Endothelial cell of umbilical vein (primary cell): ENCODE measurements at regions not wholly inside any gene's neighbourhood (a gene's known extent, or its start where the extent isn't known, plus 50 kb on each side); places are given as distances from the start of the nearest gene placed in this dataset.

Source experiments
- BruUV-seq: library from RNA; stranded (reverse); fragments of 400-500 nt; replicated peaks from 2 replicates; lab custom pipeline; 2021; lab: Mats Ljungman, UMichigan
- CTCF ChIA-PET: fragments of 300-600, 350-600 bp; sonication (Branson Sonifier 250); formaldehyde crosslinking; loops from one replicate; lab custom pipeline; 2021; ENCODE audit warnings: antibody characterized with exemption, inconsistent platforms; lab: Charles Lee
- POLR2A ChIA-PET: fragments of 300-600, 350-600 bp; sonication (Branson Sonifier 250); formaldehyde crosslinking; loops from one replicate; lab custom pipeline; 2021; ENCODE audit warnings: antibody characterized with exemption, inconsistent platforms; lab: Charles Lee
- DNase-seq: peaks from one replicate; pipeline ENCODE4 v3.0.0-alpha.2; 2011; ENCODE audit warnings: low read depth, low spot score
- FAIRE-seq: peaks from 2 replicates; lab custom pipeline; 2011; peaks lifted over from hg19 to GRCh38; lab: Jason Lieb, UNC
- H2AFZ ChIP-seq: 2 replicates; pipeline ENCODE4 v1.6.0; 2012; ENCODE audit warnings: low read depth, low read length, control low read depth, inconsistent platforms
- H3K27ac ChIP-seq: 2 replicates; pipeline ENCODE4 v1.5.1; 2011; ENCODE audit warnings: low read depth, mild to moderate bottlenecking, control low read depth, low read length, moderate library complexity; ENCODE audit not compliant: insufficient read depth
- H3K27me3 ChIP-seq, 2 experiments: 2 replicates each; pipeline versions ENCODE4 v1.6.0 to v1.6.1; 2011; ENCODE audit warnings: low read length in 2 of 2, mixed read lengths in 1 of 2; ENCODE audit not compliant: control insufficient read depth in 2 of 2, insufficient read depth in 2 of 2
- H3K36me3 ChIP-seq, 2 experiments: 2 replicates in 1 of 2; 3 replicates in 1 of 2; pipeline ENCODE4 v1.5.1; 2011; ENCODE audit warnings: low read length in 2 of 2, mild to moderate bottlenecking in 1 of 2, moderate library complexity in 1 of 2; ENCODE audit not compliant: control insufficient read depth in 2 of 2, insufficient read depth in 2 of 2; ENCODE audit errors: extremely low read depth in 1 of 2
- H3K4me1 ChIP-seq: 3 replicates; pipeline ENCODE4 v1.5.1; 2011; ENCODE audit warnings: mild to moderate bottlenecking, low read length; ENCODE audit not compliant: control insufficient read depth, insufficient read depth; ENCODE audit errors: extremely low read depth
- H3K4me2 ChIP-seq: 2 replicates; pipeline ENCODE4 v1.6.1; 2011; ENCODE audit warnings: low read length, control low read depth, mixed read lengths; ENCODE audit not compliant: insufficient read depth
- H3K4me3 ChIP-seq, 3 experiments: fragments of 200-600 bp in 1 of 3; sonication (generic), shearing (Covaris generic) in 1 of 3; replicated peaks in 1 of 3; 2 replicates each; pipeline ENCODE4 v1.5.1; 2011 to 2016; ENCODE audit warnings: control low read depth in 3 of 3, low read length in 3 of 3, mild to moderate bottlenecking in 2 of 3, inconsistent platforms in 1 of 3, low read depth in 1 of 3, moderate library complexity in 1 of 3; ENCODE audit not compliant: insufficient read depth in 1 of 3
- H3K79me2 ChIP-seq: 2 replicates; pipeline ENCODE4 v1.6.0; 2012; ENCODE audit warnings: low read length, inconsistent platforms; ENCODE audit not compliant: control insufficient read depth, insufficient read depth
- H3K9ac ChIP-seq: replicated peaks from 2 replicates; pipeline ENCODE3; 2011; ENCODE audit warnings: low read length, control low read depth; ENCODE audit not compliant: insufficient read depth; ENCODE audit errors: extremely low read depth
- H3K9me1 ChIP-seq: replicated peaks from 3 replicates; pipeline ENCODE4 v1.6.0; 2011; ENCODE audit warnings: mild to moderate bottlenecking, low read length; ENCODE audit not compliant: control insufficient read depth, insufficient read depth; ENCODE audit errors: extremely low read depth
- H3K9me3 ChIP-seq: replicated peaks from 2 replicates; pipeline ENCODE4 v1.5.1; 2012; ENCODE audit warnings: low read length, inconsistent platforms; ENCODE audit not compliant: control insufficient read depth, insufficient read depth
- H4K20me1 ChIP-seq: replicated peaks from 2 replicates; pipeline ENCODE3; 2011; ENCODE audit warnings: mild to moderate bottlenecking, low read length; ENCODE audit not compliant: control insufficient read depth, insufficient read depth; ENCODE audit errors: extremely low read depth
- CTCF ChIP-seq, 2 donors: IDR thresholded peaks; 1 replicate in 1 of 2; 2 replicates in 1 of 2; pipeline ENCODE4 v1.5.1; 2011; ENCODE audit warnings: low read length in 2 of 2, mild to moderate bottlenecking in 2 of 2, moderate library complexity in 2 of 2, control low read depth in 1 of 2, inconsistent platforms in 1 of 2, low read depth in 1 of 2; ENCODE audit not compliant: insufficient read depth in 1 of 2; ENCODE audit errors: extremely low read depth in 1 of 2
- EZH2 ChIP-seq: IDR thresholded peaks from 2 replicates; pipeline ENCODE4 v1.6.1; 2012; ENCODE audit warnings: borderline replicate concordance, low read depth, mild to moderate bottlenecking, moderate library complexity, low read length, inconsistent platforms; ENCODE audit not compliant: severe bottlenecking
- FOS ChIP-seq: IDR thresholded peaks from 2 replicates; pipeline ENCODE4 v1.6.1; 2011; ENCODE audit warnings: mild to moderate bottlenecking, low read length, moderate library complexity, borderline replicate concordance; ENCODE audit not compliant: insufficient read depth
- GATA2 ChIP-seq: IDR thresholded peaks from 2 replicates; pipeline ENCODE4 v1.7.0; 2011; ENCODE audit warnings: low read depth, mild to moderate bottlenecking, moderate library complexity, mixed read lengths, low read length; ENCODE audit not compliant: insufficient read length, insufficient read depth
- JUN ChIP-seq: IDR thresholded peaks from 2 replicates; pipeline ENCODE4 v1.6.1; 2011; ENCODE audit warnings: borderline replicate concordance, low read depth; ENCODE audit not compliant: insufficient read length, insufficient read depth
- MAX ChIP-seq: IDR thresholded peaks from 2 replicates; pipeline ENCODE4 v1.6.1; 2011; ENCODE audit not compliant: insufficient read depth, insufficient read length
- MYC ChIP-seq: IDR thresholded peaks from one replicate; pipeline ENCODE4 v1.6.1; 2011; ENCODE audit warnings: mild to moderate bottlenecking, low read depth, low read length
- POLR2A ChIP-seq: IDR thresholded peaks from 2 replicates; pipeline ENCODE4 v1.6.1; 2012; ENCODE audit warnings: low read depth, mild to moderate bottlenecking, control low read depth, low read length
- POLR2AphosphoS5 ChIP-seq: IDR thresholded peaks from 2 replicates; pipeline ENCODE4 v1.6.1; 2012; ENCODE audit warnings: low read depth, mild to moderate bottlenecking, control low read depth, low read length, moderate library complexity; ENCODE audit not compliant: insufficient read depth
- dilution Hi-C: fragments of 300-500 bp; cut with MboI; formaldehyde crosslinking; loops from one replicate; pipeline ENCODE4 v1.15.0; 2019; ENCODE audit warnings: low sequenced_read_pairs; ENCODE audit not compliant: extremely low pct_ligation_motif_present
- intact Hi-C: fragments of 100-400 bp; cut with micrococcal nuclease; formaldehyde crosslinking; loops from one replicate; pipeline ENCODE4 v1.10.0; 2022

- no TSS peak for BruUV-seq
- POLR2A ChIA-PET = no interaction called here
- H3K27me3 ChIP-seq = no peaks in the 10 kb centered on the region
- H3K4me1 ChIP-seq = no peaks in the 10 kb centered on the region
- H3K79me2 ChIP-seq = no peaks in the 10 kb centered on the region
- H3K27ac ChIP-seq = no peak overlapping the region
- intact Hi-C loops (no loop called here), dilution Hi-C loops (no loop called here)
- DNase-seq = no peak
- H3K36me3 ChIP-seq = no peaks in the 10 kb centered on the region
- no peak for FAIRE-seq
- no peak for TF ChIP-seq FOS
- TF ChIP-seq POLR2A = no peak
- no peak for TF ChIP-seq POLR2AphosphoS5
- no peak for TF ChIP-seq JUN
- no peak for TF ChIP-seq MAX
- no peak for TF ChIP-seq MYC
- H2AFZ ChIP-seq = no peak overlapping the region
- H4K20me1 ChIP-seq = no peaks in the 10 kb centered on the region
- H3K9me1 ChIP-seq = no peaks in the 10 kb centered on the region
- H3K9me3 ChIP-seq = no peaks in the 10 kb centered on the region
- CTCF ChIA-PET = no interaction called here
- no peak overlapping the region for H3K4me2 ChIP-seq
- no peak overlapping the region for H3K4me3 ChIP-seq
- H3K9ac ChIP-seq = no peak overlapping the region
These were observed 149.9 kb downstream of the KIF26A start for GRCh38 chr14:104288272-104288671.

- Histone ChIP-seq H4K20me1 (no peaks in the 10 kb centered on the region), H3K9me3 (no peaks in the 10 kb centered on the region), H2AFZ (no peak overlapping the region), H3K36me3 (no peaks in the 10 kb centered on the region), H3K4me1 (no peaks in the 10 kb centered on the region), H3K27me3 (no peaks in the 10 kb centered on the region), H3K79me2 (no peaks in the 10 kb centered on the region), H3K9ac (no peak overlapping the region), H3K27ac (no peak overlapping the region), H3K9me1 (no peaks in the 10 kb centered on the region), H3K4me2 (no peak overlapping the region), H3K4me3 (no peak overlapping the region)
- DNase-seq (no peak), FAIRE-seq (no peak)
- ChIA-PET POLR2A (no interaction called here), CTCF (no interaction called here)
- TF ChIP-seq POLR2AphosphoS5 (no peak), MAX (no peak), EZH2 (no peak), CTCF (IDR thresholded peaks at IDR 0.05; ENCODE audit: extremely low read depth in 1 of 2, insufficient read depth in 1 of 2, low read depth in 1 of 2, low read length in 2 of 2) (no peak), JUN (no peak), POLR2A (no peak), MYC (no peak), GATA2 (no peak), FOS (no peak)
- dilution Hi-C loops (no loop called here), intact Hi-C loops (no loop called here)
- BruUV-seq = no TSS peak
These were observed 151.1 kb downstream of the KIF26A start for GRCh38 chr14:104289507-104289906.
